Effector CD4-positive, alpha-beta T cell (primary cell): ENCODE measurements at regions not wholly inside any gene's neighbourhood (a gene's known extent, or its start where the extent isn't known, plus 50 kb on each side); places are given as distances from the start of the nearest gene placed in this dataset.

Source experiments
- DNase-seq: peaks from one replicate; pipeline ENCODE4 v3.0.0-alpha.2; 2020

GRCh38 chr11:80911666-80912065 lies 1470.8 kb upstream of the TENM4 start:
- no peak for DNase-seq

- DNase-seq: no peak
Observed at GRCh38 chr11:80900265-80900664, 1459.4 kb upstream of the TENM4 start.

- DNase-seq: no peak
Observed at GRCh38 chr11:80899381-80899780, 1458.6 kb upstream of the TENM4 start.

- no peak for DNase-seq
Observed at GRCh38 chr11:80898910-80899309, 1458.1 kb upstream of the TENM4 start.

- no peak for DNase-seq
Observed at GRCh38 chr11:80886684-80887083, 1445.9 kb upstream of the TENM4 start.

- DNase-seq: no peak
Observed at GRCh38 chr11:80873310-80873999, 1432.6 kb upstream of the TENM4 start.

GRCh38 chr11:80872116-80872728 lies 1431.4 kb upstream of the TENM4 start:
- DNase-seq: no peak

GRCh38 chr11:80868831-80869230 lies 1428.0 kb upstream of the TENM4 start:
- DNase-seq: no peak

- no peak for DNase-seq
Observed at GRCh38 chr11:80862011-80862410, 1421.2 kb upstream of the TENM4 start.

- no peak for DNase-seq
Observed at GRCh38 chr11:80861193-80861592, 1420.4 kb upstream of the TENM4 start.

- no peak for DNase-seq
Observed at GRCh38 chr11:80860632-80861031, 1419.8 kb upstream of the TENM4 start.

GRCh38 chr11:80856066-80856465 lies 1415.2 kb upstream of the TENM4 start:
- no peak for DNase-seq

GRCh38 chr11:80855426-80855825 lies 1414.6 kb upstream of the TENM4 start:
- no peak for DNase-seq

- DNase-seq: no peak
Observed at GRCh38 chr11:80849253-80849652, 1408.4 kb upstream of the TENM4 start.

- no peak for DNase-seq
Observed at GRCh38 chr11:80846979-80847378, 1406.1 kb upstream of the TENM4 start.

GRCh38 chr11:80846442-80846841 lies 1405.6 kb upstream of the TENM4 start:
- DNase-seq: no peak

- no peak for DNase-seq
Observed at GRCh38 chr11:80844110-80844819, 1403.4 kb upstream of the TENM4 start.

- DNase-seq: no peak
Observed at GRCh38 chr11:80843266-80843974, 1402.6 kb upstream of the TENM4 start.

GRCh38 chr11:80842246-80842645 lies 1401.4 kb upstream of the TENM4 start:
- DNase-seq: no peak

GRCh38 chr11:80841675-80842074 lies 1400.8 kb upstream of the TENM4 start:
- DNase-seq: no peak

GRCh38 chr11:80838153-80838552 lies 1397.3 kb upstream of the TENM4 start:
- DNase-seq: no peak

- no peak for DNase-seq
Observed at GRCh38 chr11:80837051-80837450, 1396.2 kb upstream of the TENM4 start.

GRCh38 chr11:80831374-80831773 lies 1390.5 kb upstream of the TENM4 start:
- DNase-seq: no peak

GRCh38 chr11:80827781-80828180 lies 1387.0 kb upstream of the TENM4 start:
- no peak for DNase-seq
